Mucosa of descending colon (tissue), 3 donors: ENCODE measurements at regions not wholly inside any gene's neighbourhood (a gene's known extent, or its start where the extent isn't known, plus 50 kb on each side); places are given as distances from the start of the nearest gene placed in this dataset.

Source experiments
- ATAC-seq: fragments of 200-7000 bp; cut with Tn5 transposase; one replicate; pipeline ENCODE4 v1.9.1; 2020; ENCODE audit warnings: mild to moderate bottlenecking, moderate library complexity
- DNase-seq, 3 donors: peaks; one replicate each; pipeline ENCODE4 v3.0.0-alpha.2; 2020
- H3K36me3 ChIP-seq: fragments of 200-600 bp; one replicate; pipeline ENCODE4 v1.8.0; 2021; ENCODE audit warnings: low read depth, mild to moderate bottlenecking
- H3K4me1 ChIP-seq: fragments of 200-600 bp; one replicate; pipeline ENCODE4 v1.8.0; 2021; ENCODE audit warnings: low read depth, mild to moderate bottlenecking
- H3K4me3 ChIP-seq: fragments of 200-600 bp; one replicate; pipeline ENCODE4 v1.8.0; 2021; ENCODE audit warnings: mild to moderate bottlenecking
- H3K9me3 ChIP-seq: fragments of 200-600 bp; one replicate; pipeline ENCODE4 v1.8.0; 2021; ENCODE audit warnings: mild to moderate bottlenecking
- CTCF ChIP-seq: fragments of 200-600 bp; IDR thresholded peaks from one replicate; pipeline ENCODE4 v1.8.0; 2022; ENCODE audit warnings: antibody characterized with exemption, mild to moderate bottlenecking
- intact Hi-C, 2 donors: fragments of 100-400 bp; cut with DNase I in 1 of 2; cut with micrococcal nuclease in 1 of 2; formaldehyde crosslinking; loops; one replicate each; pipeline versions ENCODE4 v1.11.0 to v1.11.1; 2022; cut with DNase I, micrococcal nuclease
- donor health status: DM: no; HTN: no; CAD: no; lungs with moderate emphysema.
- donor health status: DM: no; HTN: no; CAD: no.
- donor health status: DM: no; HTN: yes; CAD: no.

GRCh38 chr9:23394189-23394588, 431.9 kb downstream of the ELAVL2 start:
- no peaks in the 10 kb centered on the region for H3K4me1 ChIP-seq
- no peak overlapping the region for H3K4me3 ChIP-seq
- H3K36me3 ChIP-seq, result no peaks in the 10 kb centered on the region
- TF ChIP-seq CTCF, result no peak
- H3K9me3 ChIP-seq, result no peaks in the 10 kb centered on the region
- intact Hi-C loops, result no loop called here
- ATAC-seq (no peak), DNase-seq (no peak)

GRCh38 chr9:23408874-23409273, 417.2 kb downstream of the ELAVL2 start:
- ATAC-seq, result no peak
- H3K4me3 ChIP-seq, result no peak overlapping the region
- intact Hi-C loops, result no loop called here
- no peak for TF ChIP-seq CTCF
- no peak for DNase-seq
- H3K36me3 ChIP-seq, result no peaks in the 10 kb centered on the region
- no peaks in the 10 kb centered on the region for H3K4me1 ChIP-seq
- no peaks in the 10 kb centered on the region for H3K9me3 ChIP-seq

- Histone ChIP-seq H3K4me3 (no peak overlapping the region), H3K9me3 (no peaks in the 10 kb centered on the region), H3K4me1 (no peaks in the 10 kb centered on the region), H3K36me3 (no peaks in the 10 kb centered on the region)
- DNase-seq (no peak), ATAC-seq (no peak)
- TF ChIP-seq CTCF, result no peak
- intact Hi-C loops, result no loop called here
These were observed 414.0 kb downstream of the ELAVL2 start for GRCh38 chr9:23412046-23412445.

GRCh38 chr9:23412458-23412857, 413.6 kb downstream of the ELAVL2 start:
- DNase-seq (no peak), ATAC-seq (no peak)
- no peaks in the 10 kb centered on the region for H3K9me3 ChIP-seq
- TF ChIP-seq CTCF, result no peak
- H3K4me3 ChIP-seq, result no peak overlapping the region
- intact Hi-C loops, result no loop called here
- no peaks in the 10 kb centered on the region for H3K4me1 ChIP-seq
- H3K36me3 ChIP-seq, result no peaks in the 10 kb centered on the region

GRCh38 chr9:23413541-23413940, 412.5 kb downstream of the ELAVL2 start:
- Histone ChIP-seq H3K4me1 (no peaks in the 10 kb centered on the region), H3K36me3 (no peaks in the 10 kb centered on the region), H3K4me3 (no peak overlapping the region), H3K9me3 (no peaks in the 10 kb centered on the region)
- TF ChIP-seq CTCF, result no peak
- intact Hi-C loops, result no loop called here
- no peak for DNase-seq
- ATAC-seq, result no peak

GRCh38 chr9:23423999-23424398, 402.0 kb downstream of the ELAVL2 start:
- no peak for ATAC-seq
- intact Hi-C loops, result no loop called here

More at GRCh38 chr9:23423999-23424398, 402.0 kb downstream of the ELAVL2 start:
- Histone ChIP-seq H3K36me3 (no peaks in the 10 kb centered on the region), H3K4me3 (no peak overlapping the region), H3K9me3 (no peaks in the 10 kb centered on the region), H3K4me1 (no peaks in the 10 kb centered on the region)
- TF ChIP-seq CTCF, result no peak
- DNase-seq, result no peak
